Osteocyte (in vitro differentiated cells): ENCODE measurements at regions not wholly inside any gene's neighbourhood (a gene's known extent, or its start where the extent isn't known, plus 50 kb on each side); places are given as distances from the start of the nearest gene placed in this dataset.

Experiments used
- DNase-seq: peaks from one replicate; pipeline ENCODE4 v3.0.0; 2021; ENCODE audit warnings: mixed read lengths; ENCODE audit not compliant: unreplicated experiment; ENCODE audit errors: extremely low spot score
- H3K27ac Mint-ChIP-seq: one replicate; pipeline ENCODE4 v1.8.0; 2021; ENCODE audit warnings: mild to moderate bottlenecking, mixed read lengths; ENCODE audit not compliant: unreplicated experiment
- H3K27me3 Mint-ChIP-seq: one replicate; pipeline ENCODE4 v1.8.0; 2021; ENCODE audit warnings: mixed read lengths; ENCODE audit not compliant: unreplicated experiment
- H3K36me3 Mint-ChIP-seq: one replicate; pipeline ENCODE4 v1.8.0; 2021; ENCODE audit warnings: mixed read lengths; ENCODE audit not compliant: unreplicated experiment
- H3K4me1 Mint-ChIP-seq: one replicate; pipeline ENCODE4 v1.8.0; 2021; ENCODE audit warnings: mixed read lengths; ENCODE audit not compliant: unreplicated experiment
- H3K4me3 Mint-ChIP-seq: one replicate; pipeline ENCODE4 v1.8.0; 2021; ENCODE audit warnings: mild to moderate bottlenecking, moderate library complexity, mixed read lengths; ENCODE audit not compliant: unreplicated experiment
- H3K9me3 Mint-ChIP-seq: one replicate; pipeline ENCODE4 v1.8.0; 2021; ENCODE audit warnings: mixed read lengths; ENCODE audit not compliant: unreplicated experiment
- CTCF ChIP-seq: fragments of 200-600 bp; sonication (generic); IDR thresholded peaks from 2 replicates; pipeline ENCODE4 v1.5.0; 2021; ENCODE audit warnings: antibody characterized with exemption, mild to moderate bottlenecking, moderate library complexity

GRCh38 chrX:63434206-63434605, 83.1 kb upstream of the SPIN4 start:
- Mint-ChIP-seq H3K36me3 (peaks cover 7% of the 10 kb centered on the region), H3K27me3 (no peaks in the 10 kb centered on the region), H3K4me3 (no peak overlapping the region), H3K9me3 (peaks cover 31% of the 10 kb centered on the region), H3K27ac (no peak overlapping the region), H3K4me1 (peaks cover 5% of the 10 kb centered on the region)
- DNase-seq, result no peak
- TF ChIP-seq CTCF, result no peak

- no peak for DNase-seq
- peaks cover 7% of the 10 kb centered on the region for H3K36me3 Mint-ChIP-seq
- H3K27ac Mint-ChIP-seq, result no peak overlapping the region
- no peak for TF ChIP-seq CTCF
- H3K4me3 Mint-ChIP-seq, result no peak overlapping the region
- peaks cover 5% of the 10 kb centered on the region for H3K4me1 Mint-ChIP-seq
- peaks cover 27% of the 10 kb centered on the region for H3K9me3 Mint-ChIP-seq
- no peaks in the 10 kb centered on the region for H3K27me3 Mint-ChIP-seq
Measured at GRCh38 chrX:63430026-63430425, 78.9 kb upstream of the SPIN4 start.

DNA sequence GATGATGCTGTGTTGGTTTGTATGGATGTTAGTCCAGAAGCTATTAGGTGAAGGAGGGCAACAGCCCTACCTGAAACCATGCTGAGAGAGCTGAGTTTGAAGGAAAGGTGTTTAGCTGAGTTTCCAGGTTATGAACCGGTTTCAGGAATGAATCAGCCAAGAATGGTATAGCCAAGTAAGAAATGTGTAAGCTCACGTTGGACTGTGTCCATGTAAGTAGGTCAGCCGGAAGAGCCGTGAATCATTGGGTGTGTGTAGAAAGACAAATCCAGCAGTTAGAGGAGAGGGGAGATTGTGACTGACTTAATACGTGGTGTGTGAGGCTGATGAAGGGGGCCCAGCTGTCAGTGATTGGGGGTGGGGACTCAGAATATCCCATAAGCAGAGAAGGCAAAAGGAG, 77.2 kb upstream of the SPIN4 start:
- H3K27me3 Mint-ChIP-seq, result no peaks in the 10 kb centered on the region

GRCh38 chrX:63426519-63426918, 75.4 kb upstream of the SPIN4 start:
- H3K4me3 Mint-ChIP-seq, result no peak overlapping the region
- no peak overlapping the region for H3K27ac Mint-ChIP-seq
- H3K27me3 Mint-ChIP-seq, result no peaks in the 10 kb centered on the region
- H3K36me3 Mint-ChIP-seq, result peaks cover 11% of the 10 kb centered on the region
- H3K4me1 Mint-ChIP-seq, result no peaks in the 10 kb centered on the region
- H3K9me3 Mint-ChIP-seq, result peaks cover 20% of the 10 kb centered on the region
- TF ChIP-seq CTCF, result no peak
- DNase-seq, result no peak

More for the DNA sequence above, 77.2 kb upstream of the SPIN4 start:
- H3K4me1 Mint-ChIP-seq, result no peaks in the 10 kb centered on the region
- TF ChIP-seq CTCF, result no peak
- H3K27ac Mint-ChIP-seq, result no peak overlapping the region
- peaks cover 10% of the 10 kb centered on the region for H3K36me3 Mint-ChIP-seq
- DNase-seq, result no peak
- H3K9me3 Mint-ChIP-seq, result peaks cover 18% of the 10 kb centered on the region
- H3K4me3 Mint-ChIP-seq, result no peak overlapping the region

DNA sequence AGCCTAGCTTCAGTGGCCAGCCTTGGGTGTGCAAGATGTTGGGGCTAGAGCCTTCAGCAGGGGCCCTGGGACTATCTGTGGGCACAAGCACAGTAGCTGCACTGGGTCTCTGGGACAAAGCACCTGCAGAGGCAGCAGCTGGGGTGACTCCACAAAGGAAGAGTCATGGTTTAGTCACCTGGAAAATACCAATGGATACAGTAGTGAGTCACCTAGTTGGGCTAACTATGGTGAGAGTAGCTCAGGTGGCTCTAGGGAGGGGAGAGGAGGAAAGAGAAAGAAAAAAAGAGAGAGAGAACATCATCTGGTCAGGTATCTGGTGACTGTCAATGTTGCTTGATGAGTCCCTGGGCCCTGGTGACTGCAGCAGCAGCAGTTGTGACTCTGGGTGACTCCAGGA, 72.9 kb upstream of the SPIN4 start:
- H3K4me3 Mint-ChIP-seq, result no peak overlapping the region

More for the DNA sequence above, 72.9 kb upstream of the SPIN4 start:
- Mint-ChIP-seq H3K9me3 (peaks cover 28% of the 10 kb centered on the region), H3K27ac (no peak overlapping the region), H3K27me3 (no peaks in the 10 kb centered on the region), H3K4me1 (no peaks in the 10 kb centered on the region), H3K36me3 (peaks cover 11% of the 10 kb centered on the region)
- no peak for DNase-seq
- no peak for TF ChIP-seq CTCF
